Kidney (tissue), 13 donors: ENCODE measurements at regions not wholly inside any gene's neighbourhood (a gene's known extent, or its start where the extent isn't known, plus 50 kb on each side); places are given as distances from the start of the nearest gene placed in this dataset.

Source experiments
- DNase-seq, 5 donors: peaks; one replicate each; pipeline ENCODE4 v3.0.0-alpha.2; 2013 to 2020
- FAIRE-seq: peaks from 2 replicates; lab custom pipeline; 2012; peaks lifted over from hg19 to GRCh38; lab: Jason Lieb, UNC
- H3K27ac ChIP-seq, 2 donors: one replicate each; pipeline ENCODE4 v1.7.0; 2013; ENCODE audit warnings: low read depth in 2 of 2, low read length in 2 of 2, inconsistent platforms in 1 of 2
- H3K27me3 ChIP-seq: one replicate; pipeline ENCODE4 v1.7.1; 2013; ENCODE audit warnings: low read length, inconsistent platforms; ENCODE audit not compliant: control insufficient read depth, insufficient read depth
- H3K36me3 ChIP-seq, 3 donors: one replicate each; pipeline versions ENCODE4 v1.7.0 to v1.7.1; 2013; ENCODE audit warnings: low read length in 3 of 3, control low read depth in 1 of 3, inconsistent platforms in 1 of 3; ENCODE audit not compliant: insufficient read depth in 3 of 3, control insufficient read depth in 2 of 3
- H3K4me1 ChIP-seq, 3 donors: one replicate each; pipeline versions ENCODE4 v1.7.0 to v1.7.1; 2013; ENCODE audit warnings: low read length in 3 of 3, inconsistent platforms in 1 of 3, low read depth in 1 of 3; ENCODE audit not compliant: control insufficient read depth in 2 of 3, insufficient read depth in 2 of 3
- H3K4me3 ChIP-seq, 3 donors: one replicate each; pipeline versions ENCODE4 v1.7.0 to v1.8.1; 2013; ENCODE audit warnings: low read length in 3 of 3, control low read depth in 1 of 3, inconsistent platforms in 1 of 3
- H3K9ac ChIP-seq, 3 donors: one replicate each; pipeline versions ENCODE4 v1.7.0 to v1.7.1; 2013; ENCODE audit warnings: low read length in 3 of 3, control low read depth in 1 of 3, inconsistent platforms in 1 of 3
- H3K9me3 ChIP-seq, 3 donors: one replicate each; pipeline versions ENCODE4 v1.7.0 to v1.7.1; 2013; ENCODE audit warnings: low read length in 3 of 3, control low read depth in 1 of 3, inconsistent platforms in 1 of 3; ENCODE audit not compliant: control insufficient read depth in 2 of 3, insufficient read depth in 1 of 3
- intact Hi-C: fragments of 100-400 bp; cut with DNase I; formaldehyde crosslinking; loops from one replicate; pipeline ENCODE4 v1.11.1; 2022
- TF ChIP-seq, protein P1 (sequence below): IDR thresholded peaks from 3 replicates; pipeline ENCODE4 v1.5.1; 2012; ENCODE audit warnings: mild to moderate bottlenecking, moderate library complexity, borderline replicate concordance; ENCODE audit not compliant: insufficient read depth; ENCODE audit errors: extremely low read depth
- donor health status: control.
- donor health status: control.
- donor health status: control.
- donor health status: control.
- donor health status: control.
- donor health status: DM: yes; HTN: yes; CAD: no.
- donor health status: Normal renal cell carcinoma (clear cell type).

DNA sequence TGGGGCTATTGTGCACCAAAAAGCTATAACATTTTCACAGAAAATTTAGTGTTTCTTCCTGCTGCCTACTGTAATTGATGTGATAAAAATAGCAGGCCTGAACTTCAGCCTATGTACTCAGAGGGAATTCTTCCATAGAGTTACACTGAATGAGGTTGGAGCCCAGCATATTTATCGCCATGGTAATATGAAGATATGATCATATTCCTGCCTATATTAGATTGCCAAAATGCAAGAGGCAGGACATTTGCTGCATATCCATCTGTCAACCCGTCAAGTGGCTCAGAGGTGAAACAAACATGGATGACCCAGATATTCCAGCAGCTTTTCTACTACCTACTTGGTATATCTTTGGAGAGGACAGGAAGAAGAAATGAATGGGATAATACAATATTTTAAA lies 1150.6 kb downstream of the TBL1XR1 start:
- intact Hi-C loops: no loop called here
- Histone ChIP-seq H3K36me3 (no peaks in the 10 kb centered on the region), H3K27ac (no peak overlapping the region), H3K9ac (no peak overlapping the region), H3K9me3 (no peaks in the 10 kb centered on the region), H3K27me3 (no peaks in the 10 kb centered on the region), H3K4me1 (no peaks in the 10 kb centered on the region), H3K4me3 (no peak overlapping the region)
- TF ChIP-seq, protein P1, sequence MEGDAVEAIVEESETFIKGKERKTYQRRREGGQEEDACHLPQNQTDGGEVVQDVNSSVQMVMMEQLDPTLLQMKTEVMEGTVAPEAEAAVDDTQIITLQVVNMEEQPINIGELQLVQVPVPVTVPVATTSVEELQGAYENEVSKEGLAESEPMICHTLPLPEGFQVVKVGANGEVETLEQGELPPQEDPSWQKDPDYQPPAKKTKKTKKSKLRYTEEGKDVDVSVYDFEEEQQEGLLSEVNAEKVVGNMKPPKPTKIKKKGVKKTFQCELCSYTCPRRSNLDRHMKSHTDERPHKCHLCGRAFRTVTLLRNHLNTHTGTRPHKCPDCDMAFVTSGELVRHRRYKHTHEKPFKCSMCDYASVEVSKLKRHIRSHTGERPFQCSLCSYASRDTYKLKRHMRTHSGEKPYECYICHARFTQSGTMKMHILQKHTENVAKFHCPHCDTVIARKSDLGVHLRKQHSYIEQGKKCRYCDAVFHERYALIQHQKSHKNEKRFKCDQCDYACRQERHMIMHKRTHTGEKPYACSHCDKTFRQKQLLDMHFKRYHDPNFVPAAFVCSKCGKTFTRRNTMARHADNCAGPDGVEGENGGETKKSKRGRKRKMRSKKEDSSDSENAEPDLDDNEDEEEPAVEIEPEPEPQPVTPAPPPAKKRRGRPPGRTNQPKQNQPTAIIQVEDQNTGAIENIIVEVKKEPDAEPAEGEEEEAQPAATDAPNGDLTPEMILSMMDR: no peak
- no peak for FAIRE-seq
- DNase-seq: peak in 2 of 5 donors; percentile 13 to 42

DNA sequence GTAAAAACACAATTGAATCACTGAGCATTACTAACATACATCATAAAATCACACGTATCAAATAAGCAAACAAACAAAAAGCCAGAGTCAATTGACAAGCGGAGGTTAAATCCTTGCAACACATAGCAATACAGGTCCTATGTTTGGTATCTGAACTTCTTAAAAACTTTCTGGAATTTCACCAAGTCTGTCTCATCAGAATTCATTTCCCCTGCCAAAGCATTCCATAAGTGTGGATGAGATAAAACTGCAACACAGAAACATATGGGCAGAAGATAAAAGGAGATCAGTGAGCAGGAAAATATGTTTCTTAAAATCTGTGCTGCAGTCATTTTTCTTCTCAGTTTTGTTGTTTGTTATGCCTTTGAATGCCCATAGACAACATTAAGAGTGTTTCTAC lies 1155.5 kb downstream of the TBL1XR1 start:
- Histone ChIP-seq H3K36me3 (no peaks in the 10 kb centered on the region), H3K27me3 (no peaks in the 10 kb centered on the region), H3K27ac (no peak overlapping the region), H3K9ac (no peak overlapping the region), H3K4me3 (no peak overlapping the region), H3K4me1 (no peaks in the 10 kb centered on the region), H3K9me3 (no peaks in the 10 kb centered on the region)
- DNase-seq: peak in 1 of 5 donors; percentile 4
- no peak for FAIRE-seq
- intact Hi-C loops: no loop called here
- TF ChIP-seq, protein P1: no peak

DNA sequence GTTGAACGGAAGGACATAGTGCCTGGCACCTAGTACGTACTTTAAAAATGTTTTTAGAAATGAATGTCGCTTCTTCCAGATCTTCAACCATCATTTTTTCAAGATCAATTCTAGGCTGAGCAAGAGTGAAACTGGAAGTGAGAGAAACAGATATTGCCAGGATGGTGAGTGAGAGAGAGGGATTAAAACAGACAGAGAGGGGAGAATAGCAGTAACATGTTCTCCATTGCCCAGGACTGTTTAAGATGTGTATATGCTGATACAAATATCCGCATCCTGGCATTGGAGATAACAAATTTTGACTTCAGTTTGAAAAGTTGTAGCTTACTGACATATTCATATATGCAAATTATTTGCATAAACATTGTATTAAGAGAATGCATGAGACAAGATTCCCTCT lies 1156.1 kb downstream of the TBL1XR1 start:
- no peak for FAIRE-seq

More for the DNA sequence above, 1156.1 kb downstream of the TBL1XR1 start:
- intact Hi-C loops: no loop called here
- no peak for DNase-seq
- no peaks in the 10 kb centered on the region for H3K36me3 ChIP-seq
- no peak overlapping the region for H3K27ac ChIP-seq
- H3K9ac ChIP-seq: no peak overlapping the region
- H3K9me3 ChIP-seq: no peaks in the 10 kb centered on the region
- TF ChIP-seq, protein P1: no peak
- no peaks in the 10 kb centered on the region for H3K4me1 ChIP-seq
- H3K4me3 ChIP-seq: no peak overlapping the region
- H3K27me3 ChIP-seq: no peaks in the 10 kb centered on the region
